Ishikawa (cell line): ENCODE measurements at regions not wholly inside any gene's neighbourhood (a gene's known extent, or its start where the extent isn't known, plus 50 kb on each side); places are given as distances from the start of the nearest gene placed in this dataset.

Source experiments
- CEBPB ChIP-seq: IDR thresholded peaks from 2 replicates; pipeline ENCODE4 v1.6.1; 2012
- CREB1 ChIP-seq: IDR thresholded peaks from 2 replicates; pipeline ENCODE4 v1.6.1; 2012; ENCODE audit warnings: low read depth
- EGR1 ChIP-seq: IDR thresholded peaks from 2 replicates; pipeline ENCODE4 v1.6.1; 2012
- EP300 ChIP-seq: IDR thresholded peaks from 2 replicates; pipeline ENCODE4 v1.6.1; 2012; ENCODE audit warnings: borderline replicate concordance
- FOXM1 ChIP-seq: IDR thresholded peaks from 2 replicates; pipeline ENCODE4 v1.6.1; 2012; ENCODE audit warnings: low read depth, borderline replicate concordance
- MAX ChIP-seq: IDR thresholded peaks from 2 replicates; pipeline ENCODE4 v1.6.1; 2012
- RAD21 ChIP-seq: IDR thresholded peaks from 2 replicates; pipeline ENCODE4 v1.6.1; 2012; ENCODE audit warnings: low read depth
- REST ChIP-seq: IDR thresholded peaks from 2 replicates; pipeline ENCODE4 v1.6.1; 2012; ENCODE audit warnings: low read depth, mild to moderate bottlenecking
- TAF1 ChIP-seq: IDR thresholded peaks from 2 replicates; pipeline ENCODE4 v1.6.1; 2012; ENCODE audit warnings: low read depth, mild to moderate bottlenecking
- TCF12 ChIP-seq: IDR thresholded peaks from 2 replicates; pipeline ENCODE4 v1.6.1; 2012; ENCODE audit warnings: low read depth
- TEAD4 ChIP-seq: IDR thresholded peaks from 2 replicates; pipeline ENCODE4 v1.6.1; 2012
- USF1 ChIP-seq: IDR thresholded peaks from 2 replicates; pipeline ENCODE4 v1.6.1; 2012
- YY1 ChIP-seq: IDR thresholded peaks from 2 replicates; pipeline ENCODE4 v1.6.1; 2012; ENCODE audit warnings: low read depth
- ZBTB7A ChIP-seq: IDR thresholded peaks from 2 replicates; pipeline ENCODE4 v1.6.1; 2012; ENCODE audit warnings: low read depth

GRCh38 chr20:24850176-24850575, 98.9 kb upstream of the CST7 start:
- no peak for TF ChIP-seq REST
- no peak for TF ChIP-seq EP300
- TF ChIP-seq CREB1: no peak
- no peak for TF ChIP-seq RAD21
- no peak for TF ChIP-seq EGR1
- no peak for TF ChIP-seq TAF1
- no peak for TF ChIP-seq ZBTB7A
- no peak for TF ChIP-seq MAX
- no peak for TF ChIP-seq TCF12
- TF ChIP-seq FOXM1: no peak
- TF ChIP-seq CEBPB: no peak
- no peak for TF ChIP-seq YY1
- no peak for TF ChIP-seq TEAD4
- TF ChIP-seq USF1: no peak
